HG02759 (cell line): ENCODE measurements at regions not wholly inside any gene's neighbourhood (a gene's known extent, or its start where the extent isn't known, plus 50 kb on each side); places are given as distances from the start of the nearest gene placed in this dataset.
"Not testable (repeated sequence)": the region's sequence is repeated elsewhere in the genome, so short reads cannot be mapped to it uniquely, and the experiment has no call there.

Source experiments
- ATAC-seq: cut with Tn5 transposase; IDR thresholded peaks from one replicate; pipeline ENCODE4 v1.9.1; 2021; ENCODE audit warnings: mild to moderate bottlenecking, moderate library complexity; ENCODE audit not compliant: unreplicated experiment

DNA sequence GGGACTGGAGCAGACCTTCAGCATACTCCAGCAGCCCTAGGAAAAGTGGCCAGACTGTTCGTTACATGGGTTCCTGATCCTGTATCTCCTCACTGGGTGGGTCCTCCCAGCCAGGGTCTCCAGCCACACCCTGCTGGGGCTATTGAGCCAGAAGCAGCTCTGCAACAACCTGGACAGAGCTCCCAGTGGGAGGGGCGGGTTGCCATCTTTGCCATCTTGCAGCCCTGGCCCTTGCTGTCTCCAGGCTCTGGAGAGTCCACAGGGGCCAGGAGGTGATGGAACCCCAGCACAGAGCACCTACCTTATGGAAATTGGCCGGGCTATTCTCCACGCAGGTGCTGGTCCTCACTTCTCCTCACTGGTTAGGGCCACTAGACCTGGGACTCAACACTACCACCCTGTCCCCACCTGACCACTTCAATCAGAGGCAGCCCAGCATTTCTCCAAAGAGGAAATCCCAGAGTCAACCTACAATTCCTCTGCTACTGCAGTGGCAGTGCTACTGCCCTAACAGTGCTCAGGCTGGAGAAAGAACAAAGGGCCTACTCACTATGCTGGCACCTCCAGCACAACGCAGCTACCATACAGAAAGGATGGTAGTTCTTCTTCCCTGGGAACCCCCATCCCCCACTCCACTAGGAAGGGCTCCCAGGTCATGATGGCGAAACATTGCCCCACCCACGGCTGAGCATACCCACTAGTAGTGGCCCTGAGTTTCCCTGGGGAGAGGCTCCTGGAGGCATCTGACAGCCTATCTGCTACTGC, 290.2 kb upstream of the NCAM1 start:
- no peak for ATAC-seq

DNA sequence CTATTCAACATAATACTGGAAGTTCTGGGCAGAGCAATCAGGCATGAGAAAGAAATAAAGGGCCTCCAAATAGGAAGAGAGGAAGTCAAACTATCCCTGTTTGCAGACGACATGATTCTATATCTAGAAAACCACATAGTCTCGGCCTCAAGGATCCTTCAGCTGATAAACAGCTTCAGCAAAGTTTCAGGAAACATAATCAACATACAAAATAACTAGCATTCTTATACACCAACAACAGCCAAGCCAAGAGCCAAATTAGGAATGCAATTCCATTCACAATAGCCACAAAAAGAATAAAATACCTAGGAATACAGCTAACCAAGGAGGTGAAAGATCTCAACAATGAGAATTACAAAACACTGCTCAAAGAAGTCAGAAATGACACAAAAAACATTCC, 287.8 kb upstream of the NCAM1 start:
- ATAC-seq: not testable (repeated sequence)

DNA sequence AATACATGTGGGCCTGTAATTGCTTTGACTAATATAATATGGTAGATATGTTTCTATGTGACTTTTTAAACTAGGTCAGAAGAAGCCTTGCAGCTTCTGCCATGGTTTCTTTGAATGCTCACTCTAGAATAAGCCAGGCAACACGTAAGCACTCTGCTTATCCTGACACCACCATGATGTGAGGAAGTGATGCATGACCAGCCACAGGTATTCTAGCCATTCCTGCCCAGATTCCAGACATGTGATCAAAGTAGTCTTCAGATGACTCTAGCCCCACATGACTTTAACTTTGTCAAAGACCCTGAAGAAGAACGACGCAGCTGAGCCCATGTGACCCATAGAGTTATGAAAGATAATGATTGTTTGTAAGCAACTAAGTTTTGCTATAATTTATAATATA, 276.1 kb upstream of the NCAM1 start:
- ATAC-seq: no peak

DNA sequence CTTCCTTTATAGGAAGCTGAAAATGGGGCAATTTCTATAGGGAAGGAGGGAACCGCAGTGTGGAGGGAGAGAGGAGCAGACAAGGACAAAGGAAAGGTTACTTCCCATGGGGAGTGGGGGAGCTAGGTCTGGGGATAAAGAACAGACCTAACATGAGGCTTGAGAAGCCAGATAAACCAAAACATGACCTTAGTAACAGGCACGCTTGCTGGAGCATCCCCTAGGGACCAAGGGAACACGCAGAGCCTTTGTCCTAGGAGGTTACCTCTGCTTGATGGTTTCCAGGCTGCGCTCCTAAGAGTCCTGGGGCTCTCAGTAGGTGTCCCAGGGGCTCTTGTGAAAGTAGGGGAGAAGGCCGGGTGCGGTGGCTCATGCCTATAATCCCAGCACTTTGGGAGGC, 271.4 kb upstream of the NCAM1 start:
- no peak for ATAC-seq

DNA sequence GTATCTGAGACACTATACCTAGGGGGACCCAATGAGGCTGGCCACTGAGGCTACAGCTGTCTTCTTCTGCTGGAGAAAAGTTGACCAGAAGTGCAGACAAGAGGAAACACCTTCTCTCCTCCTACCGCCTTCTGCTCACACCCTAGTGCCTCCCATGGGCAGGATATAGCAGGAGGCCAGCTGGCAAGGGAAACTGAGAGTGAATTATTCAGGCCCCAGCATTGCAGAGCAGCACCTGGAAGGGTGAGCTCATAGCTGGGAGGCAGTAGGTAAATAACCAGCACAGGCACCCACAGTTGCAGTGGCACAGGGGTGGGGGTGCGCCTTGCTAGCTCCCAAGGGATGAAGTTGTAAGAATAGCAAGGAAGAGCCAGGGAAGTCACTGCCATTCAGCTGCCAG, 267.4 kb upstream of the NCAM1 start:
- no peak for ATAC-seq

DNA sequence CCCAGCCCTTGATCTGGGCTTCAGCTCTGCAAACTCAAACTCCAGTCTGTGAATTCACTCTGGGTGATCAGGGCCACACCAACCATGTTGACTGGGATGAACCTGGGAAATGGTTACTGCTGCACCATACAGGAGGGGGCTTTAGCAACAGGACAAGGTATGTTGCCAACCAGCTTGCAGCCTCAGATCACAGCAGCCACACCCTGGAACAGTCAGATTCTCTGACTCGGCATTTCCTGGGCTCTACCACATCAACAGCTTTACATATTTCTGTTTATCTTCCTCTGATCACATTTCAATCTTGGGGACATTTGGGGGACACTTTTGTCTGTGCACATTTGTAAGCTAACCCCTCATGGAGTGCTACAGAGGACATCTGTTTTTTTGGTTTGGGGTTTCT, 267.0 kb upstream of the NCAM1 start:
- no peak for ATAC-seq

DNA sequence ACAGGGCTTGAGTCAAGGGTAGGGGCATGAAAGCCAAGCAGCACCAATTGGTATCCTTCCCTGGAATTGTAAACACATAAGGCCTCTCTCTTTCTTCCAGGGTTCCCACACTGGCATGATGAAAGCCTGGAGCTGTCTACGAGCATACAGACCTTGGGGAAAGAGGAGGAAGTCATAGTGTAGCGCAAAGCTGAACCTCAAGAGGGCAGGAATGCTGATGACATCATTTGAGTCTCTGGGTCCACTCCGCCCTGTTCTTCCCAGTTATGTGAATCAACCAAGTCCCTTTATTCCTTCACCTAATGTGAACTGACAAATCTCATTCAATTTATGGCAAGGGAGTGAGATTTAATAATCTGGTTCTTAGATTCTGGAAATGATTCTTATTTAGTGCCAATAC, 266.4 kb upstream of the NCAM1 start:
- no peak for ATAC-seq

DNA sequence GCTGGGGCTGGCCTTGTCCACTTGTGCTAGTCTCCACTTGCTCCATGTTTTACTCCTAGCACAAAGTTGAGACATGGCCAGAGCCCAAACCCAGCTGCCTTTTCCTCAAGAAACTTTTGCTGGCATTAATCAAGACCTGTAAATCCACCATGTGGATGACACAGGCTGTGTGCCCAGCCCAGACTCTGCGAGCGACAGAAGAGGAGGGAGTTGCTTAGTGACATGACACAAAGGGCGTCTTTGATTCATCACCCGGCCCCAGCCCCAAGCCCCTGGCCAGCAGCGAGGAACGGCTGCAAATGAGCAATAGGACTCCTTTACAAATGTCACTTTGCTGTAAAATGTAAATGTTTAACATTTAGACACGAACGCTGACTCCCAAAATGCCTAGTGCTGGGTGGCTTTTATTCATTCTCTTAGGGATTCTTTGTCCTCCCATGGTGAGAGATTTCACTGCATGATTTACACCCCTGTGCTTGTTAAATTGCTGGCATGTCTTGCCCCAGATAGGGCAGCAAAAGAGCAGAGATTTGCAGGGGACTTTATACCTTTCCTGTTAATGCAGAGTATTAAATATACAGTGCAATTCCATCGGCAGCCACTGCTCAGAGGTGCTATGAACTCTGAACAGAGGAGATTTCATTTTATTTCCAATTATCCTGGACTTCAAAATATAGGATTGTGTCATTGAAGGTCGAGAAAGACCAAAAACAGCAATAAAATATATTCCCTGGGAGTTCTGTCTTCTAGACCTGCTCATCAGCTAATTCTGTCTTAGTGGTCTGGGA, 263.6 kb upstream of the NCAM1 start:
- no peak for ATAC-seq

DNA sequence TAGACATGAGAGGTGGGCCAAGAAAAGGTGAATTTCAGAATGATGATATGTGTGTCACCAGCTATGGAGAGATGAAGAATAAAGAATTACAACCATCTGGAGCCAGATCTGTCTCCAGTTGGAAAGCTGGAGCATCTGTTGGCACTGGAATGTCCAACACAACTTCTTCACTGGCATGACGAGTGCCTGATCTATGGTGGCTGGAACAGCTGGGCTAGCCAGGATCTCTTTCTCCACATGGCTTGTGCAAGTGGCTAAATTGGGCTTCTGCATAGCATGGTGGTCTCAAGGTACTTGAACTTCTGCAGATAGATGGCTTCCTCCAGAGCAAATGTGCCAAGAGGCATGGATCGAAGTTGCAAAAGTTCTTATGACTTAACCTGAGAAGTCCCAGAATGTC, 256.1 kb upstream of the NCAM1 start:
- ATAC-seq: no peak

DNA sequence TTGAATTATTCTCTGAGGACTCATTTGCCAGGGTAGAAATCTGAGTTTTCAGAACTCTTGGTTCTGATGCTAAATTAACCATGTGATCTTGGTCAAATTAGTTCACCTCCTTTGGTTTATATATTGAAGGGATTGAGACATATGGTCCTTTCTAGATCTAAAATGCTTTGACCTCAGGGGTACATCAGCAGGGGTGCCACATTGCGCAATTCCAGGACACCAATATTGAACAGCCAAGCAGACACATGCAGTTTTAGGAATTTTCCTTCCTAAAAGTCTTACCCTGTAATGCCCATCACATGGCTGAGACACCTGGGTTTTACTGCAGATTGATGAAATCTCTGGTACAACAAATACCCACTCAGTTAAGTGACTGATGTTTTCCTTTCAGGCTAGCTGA, 254.4 kb upstream of the NCAM1 start:
- ATAC-seq: no peak

DNA sequence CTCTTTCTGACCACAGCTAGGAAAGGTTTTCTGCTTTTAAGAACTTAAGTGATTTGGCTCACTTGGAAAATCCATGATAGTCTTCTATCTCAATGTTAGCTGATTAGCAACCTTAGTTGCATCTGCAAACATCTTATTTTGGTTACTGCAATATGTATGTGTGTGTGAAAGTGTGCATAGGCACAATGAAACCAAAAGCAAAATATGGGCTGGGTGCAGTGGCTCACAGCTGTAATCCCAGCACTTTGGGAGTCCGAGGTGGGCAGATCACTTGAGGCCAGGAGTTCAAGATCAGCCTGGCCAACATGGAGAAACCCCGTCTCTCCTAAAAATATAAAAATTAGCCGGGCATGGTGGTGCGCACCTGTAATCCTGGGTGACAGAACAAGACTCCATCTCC, 246.9 kb upstream of the NCAM1 start:
- ATAC-seq: not testable (repeated sequence)

DNA sequence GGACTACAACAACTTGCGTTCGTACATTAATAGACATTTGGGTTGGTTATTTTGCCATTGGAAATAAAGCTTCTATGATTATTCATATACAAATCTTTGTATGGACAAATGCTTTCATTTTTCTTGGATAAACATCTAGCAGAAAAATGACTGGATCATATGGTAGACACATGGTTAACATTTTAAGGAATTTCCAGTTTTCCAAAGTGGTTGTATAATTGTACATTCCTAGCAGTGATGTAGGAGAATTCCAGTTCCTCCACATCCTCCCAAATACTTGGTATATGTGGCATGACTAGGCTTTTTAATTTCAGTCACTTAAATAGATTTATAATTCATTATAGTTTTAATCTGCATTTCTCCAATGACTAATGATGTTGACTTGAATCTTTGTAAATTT, 246.2 kb upstream of the NCAM1 start:
- no peak for ATAC-seq

DNA sequence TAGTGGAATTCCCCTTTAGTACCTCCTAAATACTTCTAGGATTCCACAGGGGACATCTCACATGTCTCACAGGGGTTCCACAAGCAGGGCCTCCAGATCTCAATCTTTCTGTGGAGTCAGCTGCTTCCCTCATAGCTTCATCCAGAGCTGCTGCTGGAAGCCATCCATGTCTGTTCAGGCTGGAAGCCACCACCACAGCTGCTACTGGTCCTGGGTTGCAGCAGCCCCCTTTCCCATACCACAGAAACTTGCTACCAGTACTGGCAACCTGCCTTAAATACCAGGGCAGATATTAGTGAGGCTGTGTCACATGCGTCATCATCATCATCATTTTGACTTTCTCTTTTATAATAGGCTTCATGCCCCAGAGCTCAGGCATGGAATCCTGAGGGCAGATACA, 242.7 kb upstream of the NCAM1 start:
- no peak for ATAC-seq

DNA sequence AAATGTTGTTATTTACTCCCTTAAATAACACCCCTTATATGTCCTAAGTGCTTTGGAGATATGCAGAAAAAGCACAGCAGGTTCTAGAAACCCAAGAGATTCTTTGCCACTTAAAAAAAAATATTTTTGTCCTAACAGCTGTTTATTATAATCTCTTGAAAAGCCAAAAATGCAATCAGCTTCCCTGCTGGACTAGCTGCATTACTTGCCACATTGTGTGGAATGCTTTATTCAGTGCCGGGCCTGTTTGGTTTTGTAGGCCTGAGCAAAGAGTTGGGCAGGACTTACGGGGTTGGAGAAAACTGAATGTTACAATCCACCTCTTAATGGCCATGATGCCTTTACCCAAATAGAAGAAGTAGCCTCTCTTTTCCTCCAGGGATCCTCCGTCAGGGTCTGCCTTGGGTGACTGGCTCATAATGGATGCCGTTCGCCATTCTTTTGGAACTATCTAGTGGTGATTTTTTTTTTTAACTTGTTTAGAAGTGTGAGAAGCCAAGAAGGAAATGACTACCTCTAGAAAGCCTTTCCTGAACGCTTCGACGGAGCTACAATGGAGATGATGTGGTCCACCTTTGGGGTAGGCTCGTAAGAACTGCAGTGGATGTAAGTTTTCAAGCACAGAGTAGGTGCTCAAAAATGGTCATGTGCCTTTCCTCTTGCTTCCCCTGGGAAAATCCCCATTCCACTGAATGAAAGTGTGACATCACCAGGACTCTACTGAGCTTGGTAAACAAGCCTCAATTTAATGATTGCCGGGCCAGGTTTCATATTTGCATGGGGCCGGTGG, 241.3 kb upstream of the NCAM1 start:
- ATAC-seq: no peak

DNA sequence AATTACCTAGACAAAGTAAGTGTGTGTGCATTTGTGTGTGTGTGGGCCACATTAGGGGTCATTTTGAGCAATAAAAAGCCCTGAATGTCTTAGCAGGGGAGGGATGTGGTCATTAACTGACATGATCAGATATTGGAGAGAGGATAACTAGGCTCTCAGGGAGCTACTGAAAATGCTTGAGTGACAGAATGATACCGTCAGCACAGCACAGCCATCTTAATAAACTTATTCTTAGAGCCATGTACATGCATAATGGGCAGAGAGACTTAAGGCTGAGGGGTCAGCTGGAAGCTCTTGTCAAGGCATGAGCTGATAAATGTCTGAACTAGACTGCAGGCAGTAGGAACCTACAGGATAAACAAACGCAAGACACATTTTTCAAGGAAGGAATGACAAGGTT, 239.1 kb upstream of the NCAM1 start:
- ATAC-seq: no peak

DNA sequence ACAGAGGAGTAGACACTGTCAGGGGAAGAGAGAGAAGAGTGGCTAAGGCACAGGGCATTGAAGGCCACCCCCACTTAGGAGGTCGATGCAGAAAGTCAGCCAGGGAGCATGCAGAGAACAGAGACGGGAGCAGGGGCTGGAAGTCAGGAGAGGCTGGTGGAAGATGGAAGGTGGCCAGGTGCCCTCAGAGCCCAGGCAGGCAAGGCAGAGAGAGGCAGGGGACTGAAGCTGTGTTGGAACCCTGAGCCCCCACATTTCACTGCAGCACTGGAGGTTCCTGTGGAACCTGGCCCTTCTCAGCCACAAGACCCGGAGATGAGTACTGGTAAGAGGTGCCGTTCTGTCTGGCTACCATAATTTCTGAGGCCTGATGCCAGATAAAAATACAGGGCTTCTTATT, 238.3 kb upstream of the NCAM1 start:
- ATAC-seq: no peak

DNA sequence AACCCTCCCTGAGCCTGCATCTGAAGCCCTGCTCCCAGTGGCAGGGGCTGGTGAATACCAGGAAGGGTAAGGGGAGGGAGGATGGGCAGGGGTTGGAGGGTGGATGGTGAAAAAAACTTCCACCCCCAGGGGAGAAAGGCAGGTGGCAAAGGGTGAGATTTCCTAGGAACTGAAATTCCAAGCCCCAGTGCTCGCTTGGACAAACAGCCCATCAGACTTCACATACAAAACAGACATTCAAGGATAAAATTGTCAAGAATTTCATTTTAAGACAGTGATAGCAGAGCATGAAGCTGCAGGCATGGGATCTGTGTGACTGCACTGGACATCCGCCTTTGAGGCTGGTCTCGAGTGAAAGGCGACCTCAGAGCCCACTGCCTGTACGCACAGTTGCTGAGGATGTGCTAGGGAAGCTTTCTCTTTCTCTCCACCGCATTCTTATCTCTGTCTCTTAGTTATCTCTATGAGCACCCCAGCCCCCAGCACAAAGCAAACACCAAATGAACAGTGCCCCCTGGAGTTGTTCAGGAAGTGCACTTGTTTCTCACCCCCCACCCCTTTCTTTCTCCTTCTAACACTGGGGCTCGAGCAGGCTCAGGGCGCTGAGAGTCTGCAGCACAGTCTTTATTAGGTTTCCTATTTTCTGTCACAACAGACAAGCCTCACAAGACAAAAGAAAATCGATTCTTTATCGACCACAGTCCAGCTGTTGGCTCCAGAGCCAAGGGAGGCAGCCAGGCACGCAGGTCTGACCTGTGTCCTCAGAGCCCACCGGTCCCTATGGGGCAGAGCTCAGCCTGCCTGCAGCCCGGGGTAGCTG, 237.3 kb upstream of the NCAM1 start:
- no peak for ATAC-seq

DNA sequence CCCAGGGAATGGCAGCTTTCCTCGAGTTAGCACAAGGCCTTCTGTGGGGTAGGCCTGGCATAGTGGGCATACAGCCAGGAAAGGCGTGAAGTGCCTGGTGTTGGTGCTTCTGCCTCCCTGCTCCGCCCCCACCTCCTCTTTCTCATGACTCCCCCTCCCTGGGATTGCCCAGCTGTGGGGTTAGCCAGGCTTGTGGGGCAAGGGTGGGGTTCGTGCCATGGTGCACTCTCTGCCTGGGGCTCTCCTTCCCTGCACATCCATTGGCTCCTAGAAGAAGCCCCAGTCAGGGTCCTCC, 236.8 kb upstream of the NCAM1 start:
- no peak for ATAC-seq

DNA sequence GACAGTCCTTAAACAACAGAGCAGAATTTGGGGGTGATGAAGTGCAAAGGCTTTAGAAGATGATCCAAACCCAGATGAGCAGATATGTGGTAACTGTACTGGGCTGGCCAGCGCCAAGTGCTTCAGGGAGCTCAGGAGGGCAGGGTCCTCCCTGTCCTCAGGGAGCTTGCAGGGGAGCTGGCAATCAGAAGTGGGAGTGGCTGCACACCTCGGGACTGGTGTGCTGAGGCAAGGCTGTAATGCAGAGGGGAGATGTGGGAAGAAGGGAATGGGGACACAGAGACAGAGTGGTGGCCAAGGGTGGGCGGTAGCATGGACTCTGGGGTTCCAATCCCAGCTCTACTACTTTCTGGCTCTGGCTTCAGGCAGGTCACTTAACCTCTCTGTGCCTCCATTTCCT, 235.6 kb upstream of the NCAM1 start:
- no peak for ATAC-seq

DNA sequence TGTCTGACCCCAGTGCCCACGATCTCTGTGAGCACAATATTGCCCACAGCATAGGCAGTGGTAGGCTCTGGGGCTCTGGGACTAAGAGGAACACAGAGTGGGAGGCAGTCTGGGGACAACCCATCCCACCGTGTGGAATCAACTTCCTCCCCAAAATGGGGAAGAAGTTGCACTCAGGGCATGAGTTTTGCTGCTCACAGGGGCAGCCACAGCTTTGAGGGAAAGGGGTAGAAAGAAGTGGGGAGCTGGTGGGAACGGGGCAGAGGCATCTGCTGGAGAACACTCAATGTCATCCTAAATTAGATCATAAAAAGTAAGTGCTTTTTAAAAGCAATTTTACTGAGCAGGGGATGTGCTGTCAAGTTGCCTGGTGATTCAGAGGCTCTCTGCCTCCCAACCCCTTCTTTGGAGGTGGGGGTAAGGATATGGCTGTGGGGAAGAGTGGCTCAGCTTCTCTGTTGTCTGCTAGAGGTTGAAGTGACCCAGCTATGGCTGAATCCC, 233.8 kb upstream of the NCAM1 start:
- no peak for ATAC-seq

DNA sequence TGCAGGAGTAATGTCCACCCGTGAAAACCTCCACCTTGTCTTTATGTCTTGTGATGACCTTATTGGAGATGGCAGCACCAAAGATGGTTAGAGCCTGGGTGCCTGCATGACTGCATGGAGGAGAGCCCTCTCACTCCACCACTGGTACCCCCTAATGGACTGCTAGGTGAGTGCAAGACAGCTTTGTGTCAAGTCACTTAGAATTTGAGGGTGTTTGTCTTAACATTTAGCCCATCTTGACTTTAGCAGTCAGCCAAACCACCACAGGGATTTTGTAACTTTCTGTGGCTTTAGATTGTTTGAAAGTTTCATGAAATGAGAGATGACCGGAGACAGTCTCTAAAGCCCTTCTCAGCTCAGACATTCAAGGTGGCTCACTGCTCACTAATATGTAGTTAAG, 232.9 kb upstream of the NCAM1 start:
- no peak for ATAC-seq
